NCI-H748 treated with DMSO at 0.1 percent for 48 hours (cell line): ENCODE measurements at regions not wholly inside any gene's neighbourhood (a gene's known extent, or its start where the extent isn't known, plus 50 kb on each side); places are given as distances from the start of the nearest gene placed in this dataset.
"Not testable (repeated sequence)": the region's sequence is repeated elsewhere in the genome, so short reads cannot be mapped to it uniquely, and the experiment has no call there.

Source experiments
- DNase-seq: peaks from one replicate; lab custom pipeline; 2025; lab: John Stamatoyannopoulos, UW

DNA sequence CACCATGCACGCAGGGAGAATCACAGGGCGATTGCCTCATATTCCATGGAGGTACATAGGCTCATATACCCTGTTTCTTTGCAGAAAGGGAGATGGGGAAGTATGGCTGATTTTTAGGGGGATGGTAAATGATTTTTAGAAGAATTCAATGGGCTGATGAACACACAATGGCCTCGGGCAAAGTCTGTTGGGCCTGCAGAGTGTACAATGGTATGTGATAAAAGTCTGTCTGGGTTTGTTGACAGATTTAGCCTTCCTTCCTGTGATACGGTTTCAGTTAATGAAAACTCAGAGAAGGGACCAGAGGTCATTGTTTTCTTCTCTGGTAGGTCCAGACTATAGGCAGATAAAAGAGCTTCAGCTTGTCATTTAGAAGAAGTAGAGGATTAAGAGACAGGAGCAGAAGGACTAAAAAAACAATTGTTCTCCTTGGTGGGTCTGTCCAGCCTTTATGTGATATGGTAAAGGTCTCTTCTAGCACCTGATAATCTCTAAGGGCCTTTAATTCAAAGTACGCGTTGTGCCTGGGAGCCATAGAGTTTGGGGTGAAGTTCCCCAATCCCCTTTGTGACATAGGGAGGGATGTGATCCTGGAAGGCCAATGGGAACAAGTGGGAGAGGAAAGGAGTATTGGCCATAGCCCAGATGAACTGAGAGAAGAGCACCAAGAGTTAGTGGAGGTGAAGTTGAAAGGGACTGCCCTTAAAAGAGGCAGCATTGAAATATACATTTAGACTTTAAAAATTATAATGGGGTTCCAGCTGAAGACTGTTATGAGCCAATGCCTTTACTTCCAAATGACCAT, 107.5 kb upstream of the SERPINE2 start:
- DNase-seq = no peak

GRCh38 chr2:224145751-224146355, 106.8 kb upstream of the SERPINE2 start:
- DNase-seq = no peak

GRCh38 chr2:224143526-224143925, 104.4 kb upstream of the SERPINE2 start:
- no peak for DNase-seq

- no peak for DNase-seq
Observed at GRCh38 chr2:224142397-224143312, 103.6 kb upstream of the SERPINE2 start.

DNA sequence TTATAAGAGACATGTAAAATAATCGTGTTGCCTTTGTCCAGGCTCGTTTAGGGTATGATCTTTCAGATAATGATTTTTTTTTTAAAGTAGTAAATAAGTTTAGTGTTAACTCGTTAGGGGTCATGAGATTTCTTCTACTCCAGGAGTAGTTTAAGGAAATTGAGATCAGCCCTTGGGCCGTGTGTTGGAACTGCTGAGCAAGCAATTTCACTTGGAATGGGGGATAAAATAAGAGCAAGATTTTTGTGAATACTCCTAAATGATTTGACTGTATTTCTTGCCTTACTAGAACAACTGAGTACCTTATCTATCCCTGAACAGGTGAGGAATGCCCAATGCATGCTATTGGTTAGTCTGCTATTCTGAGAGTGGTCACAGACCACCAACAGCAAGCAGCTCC, 102.2 kb upstream of the SERPINE2 start:
- no peak for DNase-seq

- DNase-seq = no peak
Observed at GRCh38 chr2:224137208-224137607, 98.1 kb upstream of the SERPINE2 start.

DNA sequence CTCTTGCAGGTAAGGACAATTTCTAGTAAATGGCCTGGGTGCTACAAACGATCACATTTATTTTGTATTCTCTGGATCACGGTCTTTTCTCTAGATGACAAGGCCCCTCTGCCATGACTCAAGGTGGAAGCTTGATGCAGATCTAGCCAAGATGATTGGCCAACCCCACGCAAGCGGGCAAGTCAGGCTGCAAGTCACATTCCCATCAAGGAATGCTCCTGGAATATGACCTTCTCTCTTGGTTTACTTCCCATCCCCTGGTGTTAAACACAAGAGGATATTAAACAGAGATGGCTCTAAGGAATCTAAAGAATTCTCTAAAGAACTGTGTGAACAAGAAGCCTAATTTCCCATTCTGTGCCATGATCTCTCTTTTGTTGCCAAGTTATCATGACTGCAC, 97.3 kb upstream of the SERPINE2 start:
- no peak for DNase-seq

GRCh38 chr2:224135881-224136280, 96.8 kb upstream of the SERPINE2 start:
- no peak for DNase-seq

- no peak for DNase-seq
Observed at GRCh38 chr2:224134003-224134734, 95.1 kb upstream of the SERPINE2 start.

DNA sequence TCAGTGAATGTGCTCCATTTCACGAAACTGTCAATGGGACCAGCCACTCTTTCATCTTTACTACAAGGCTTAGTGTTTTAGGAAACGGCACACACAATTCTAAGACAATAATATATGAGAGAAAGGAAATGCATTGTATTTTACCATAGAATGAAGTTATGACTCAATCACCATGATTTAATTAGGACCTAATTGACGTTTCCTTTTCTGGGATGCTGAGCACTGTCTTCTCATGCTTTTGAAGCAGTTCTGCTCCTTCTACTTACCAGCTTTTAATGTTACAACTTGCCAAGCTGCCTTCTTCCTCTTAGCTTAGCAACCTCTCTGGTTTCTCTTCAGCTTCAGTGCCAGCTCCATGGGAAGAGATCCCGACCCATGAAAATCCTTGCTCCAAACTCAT, 94.3 kb upstream of the SERPINE2 start:
- DNase-seq = no peak

DNA sequence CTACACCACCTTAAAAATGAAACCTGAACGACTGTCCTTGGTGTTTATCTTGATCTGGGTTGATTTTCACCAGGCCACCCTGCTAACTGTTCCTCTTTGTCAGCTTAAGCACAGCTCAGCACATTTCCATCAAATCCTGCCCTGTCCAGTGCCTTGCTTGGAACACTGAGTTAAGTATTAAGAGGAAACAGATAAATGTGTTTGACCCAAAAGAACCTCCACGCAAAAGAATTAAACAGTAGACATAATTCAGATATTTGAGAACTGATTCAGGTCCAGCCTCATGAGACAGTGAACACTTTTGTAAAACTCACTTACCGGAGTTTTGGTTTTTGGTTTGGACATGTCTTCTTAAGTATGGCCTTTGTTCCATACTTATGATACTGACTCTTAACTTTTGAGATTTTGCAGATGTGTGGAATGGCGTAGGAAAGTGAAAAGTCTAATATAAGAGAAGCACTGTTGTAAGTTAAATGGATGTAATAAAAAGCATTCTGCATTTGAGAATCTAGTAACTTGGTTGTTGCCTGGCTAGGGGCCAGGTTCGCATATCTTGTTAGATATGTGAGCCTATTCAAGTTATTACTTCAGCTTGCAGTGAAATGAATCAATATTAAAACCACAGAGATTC, 88.9 kb upstream of the SERPINE2 start:
- DNase-seq = no peak

- no peak for DNase-seq
Observed at GRCh38 chr2:224126440-224126839, 87.4 kb upstream of the SERPINE2 start.

DNA sequence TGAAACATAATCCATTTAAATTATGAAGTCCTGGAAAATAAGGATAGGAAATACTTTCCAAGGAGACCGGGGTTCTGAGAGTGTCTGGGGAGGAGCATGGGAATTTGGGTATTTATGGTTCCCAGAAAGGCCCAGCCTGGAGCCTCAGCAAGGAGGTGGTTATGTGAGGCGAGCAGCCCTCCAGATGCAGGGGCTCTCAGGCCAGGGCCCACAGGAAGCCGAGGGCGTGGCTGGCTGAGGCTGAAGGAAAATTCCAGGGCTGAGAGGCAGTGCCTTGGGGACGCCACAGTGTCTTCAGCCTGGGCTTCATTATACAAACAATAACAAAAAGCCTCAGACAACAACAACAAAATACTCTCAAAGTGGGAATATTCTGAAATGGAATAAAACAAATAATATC, 86.9 kb upstream of the SERPINE2 start:
- DNase-seq = no peak

GRCh38 chr2:224122542-224122941, 83.5 kb upstream of the SERPINE2 start:
- no peak for DNase-seq

- no peak for DNase-seq
Observed at GRCh38 chr2:224121406-224122067, 82.5 kb upstream of the SERPINE2 start.

DNA sequence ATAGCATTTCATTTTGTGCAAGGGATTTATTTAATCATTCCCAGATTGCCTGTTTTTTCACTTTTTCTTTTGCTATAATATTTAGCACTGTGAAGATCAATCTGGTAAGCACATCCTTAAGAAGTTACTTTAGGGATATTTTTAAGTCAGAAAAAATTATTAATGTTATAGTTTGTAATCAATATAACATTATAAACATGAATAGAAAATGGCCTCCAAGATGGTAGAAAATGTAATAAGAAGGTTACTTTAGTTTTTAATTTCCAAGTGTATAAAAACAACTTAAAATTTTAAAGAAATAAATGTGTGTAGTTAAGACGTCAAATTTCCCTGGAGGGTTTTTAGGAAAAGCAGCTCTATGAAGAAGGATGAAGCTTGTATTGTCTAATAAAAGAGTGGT, 81.9 kb upstream of the SERPINE2 start:
- no peak for DNase-seq

GRCh38 chr2:224119846-224120245, 80.8 kb upstream of the SERPINE2 start:
- not testable (repeated sequence) for DNase-seq

DNA sequence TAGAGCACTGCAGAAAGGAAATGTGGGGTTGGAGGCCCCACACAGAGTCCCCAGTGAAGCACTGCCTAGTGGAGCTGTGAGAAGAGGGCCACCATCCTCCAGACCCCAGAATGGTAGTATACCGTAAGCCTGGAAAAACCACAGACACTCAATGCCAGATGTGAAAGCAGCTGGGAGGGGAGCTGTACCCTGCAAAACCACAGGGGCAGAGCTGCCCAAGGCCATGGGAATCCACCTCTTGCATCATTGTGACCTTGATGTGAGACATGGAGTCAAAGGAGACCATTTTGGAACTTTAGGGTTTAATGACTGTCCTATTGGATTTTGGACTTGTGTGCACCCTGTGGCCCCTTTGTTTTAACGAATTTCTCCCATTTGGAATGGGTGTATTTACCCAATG, 75.3 kb upstream of the SERPINE2 start:
- no peak for DNase-seq

DNA sequence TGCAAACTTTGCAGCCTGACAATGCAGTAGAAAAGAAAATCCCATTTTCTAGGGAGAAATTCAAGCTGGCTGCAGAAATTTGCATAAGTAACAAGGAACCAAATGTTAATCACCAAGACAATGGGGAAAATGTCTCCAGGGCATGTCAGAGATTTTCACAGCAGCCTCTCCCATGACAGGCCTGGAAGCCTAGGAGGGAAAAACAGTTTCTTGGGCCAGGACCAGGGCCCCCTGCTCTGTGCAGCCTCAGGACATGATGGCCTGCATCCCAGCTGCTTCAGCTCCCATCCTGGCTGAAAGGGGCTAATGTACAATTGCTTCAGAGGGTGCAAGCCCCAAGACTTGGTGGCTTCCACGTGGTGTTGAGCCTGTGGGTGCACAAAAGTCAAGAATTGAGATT, 74.8 kb upstream of the SERPINE2 start:
- DNase-seq = not testable (repeated sequence)

DNA sequence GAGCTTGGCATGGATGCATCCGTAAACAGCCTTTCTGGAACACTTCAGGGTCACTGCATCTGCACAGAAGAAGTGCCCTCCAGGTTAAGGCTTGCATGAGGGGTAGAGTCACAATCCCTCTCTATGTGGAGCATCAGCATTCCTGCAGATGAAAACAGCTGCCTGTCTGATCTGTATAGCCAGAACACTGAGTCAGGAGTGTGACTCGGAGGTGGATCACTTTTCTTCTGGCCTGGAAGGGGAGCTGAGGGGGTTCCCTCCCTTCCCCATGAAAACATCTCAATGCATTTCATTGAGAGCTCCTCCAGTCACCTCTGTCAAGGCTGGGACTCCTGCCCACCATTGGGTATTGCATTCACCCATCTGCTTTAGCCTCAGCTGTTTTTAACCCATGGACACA, 72.5 kb upstream of the SERPINE2 start:
- DNase-seq = no peak

GRCh38 chr2:224110811-224111210, 71.7 kb upstream of the SERPINE2 start:
- no peak for DNase-seq
